ENCODE measurements at regions not wholly inside any gene's neighbourhood (a gene's known extent, or its start where the extent isn't known, plus 50 kb on each side); places are given as distances from the start of the nearest gene placed in this dataset.

- H3K9me3 Mint-ChIP-seq, result no peaks in the 10 kb centered on the region
These were observed 216.9 kb downstream of the HAUS1 start for GRCh38 chr18:46320928-46321711.

GRCh38 chr18:46321955-46322354 lies 217.8 kb downstream of the HAUS1 start:
- Histone ChIP-seq H3K27ac (peak overlapping the region; percentile 33), H3K9ac (no peak overlapping the region), H3K4me2 (peak overlapping the region; percentile 66), H3F3A (ENCODE audit: low read depth) (peaks cover 30% of the 10 kb centered on the region), H2AFZ (replicated peaks) (peak overlapping the region; percentile 44), H3K9me3 (ENCODE audit: low read depth) (no peaks in the 10 kb centered on the region), H4K20me1 (ENCODE audit: low read depth) (no peaks in the 10 kb centered on the region), H3K36me3 (no peaks in the 10 kb centered on the region), H3K4me1 (peaks cover 43% of the 10 kb centered on the region), H3K4me3 (peak overlapping the region; percentile 15), H3K79me2 (ENCODE audit: low read depth) (no peaks in the 10 kb centered on the region), H3K27me3 (no peaks in the 10 kb centered on the region)
- Mint-ChIP-seq H3K4me3 (peak overlapping the region; percentile 24), H3K27ac (peak overlapping the region; percentile 38), H3K4me1 (peaks cover 39% of the 10 kb centered on the region), H3K36me3 (no peaks in the 10 kb centered on the region), H3K27me3 (ENCODE audit: insufficient read depth, low read depth) (peaks cover 19% of the 10 kb centered on the region), H3K9me3 (no peaks in the 10 kb centered on the region)
- TF ChIP-seq EZH2phosphoT487 (IDR thresholded peaks at IDR 0.05) (no peak), EZH2 (IDR thresholded peaks at IDR 0.05) (no peak), CTCF (IDR thresholded peaks at IDR 0.05) (no peak)
- peak; percentile 69 for DNase-seq (ENCODE audit: low spot score)

More at GRCh38 chr18:46320928-46321711, 216.9 kb downstream of the HAUS1 start:
- Histone ChIP-seq H3K4me1 (peaks cover 43% of the 10 kb centered on the region), H3K4me3 (no peak overlapping the region), H4K20me1 (ENCODE audit: low read depth) (no peaks in the 10 kb centered on the region), H3K4me2 (peak overlapping the region; percentile 66), H3K27ac (no peak overlapping the region), H3F3A (ENCODE audit: low read depth) (peaks cover 30% of the 10 kb centered on the region), H3K36me3 (no peaks in the 10 kb centered on the region), H3K9ac (no peak overlapping the region), H2AFZ (replicated peaks) (no peak overlapping the region), H3K27me3 (no peaks in the 10 kb centered on the region), H3K79me2 (ENCODE audit: low read depth) (no peaks in the 10 kb centered on the region), H3K9me3 (ENCODE audit: low read depth) (no peaks in the 10 kb centered on the region)
- Mint-ChIP-seq H3K27ac (peak overlapping the region; percentile 15), H3K27me3 (ENCODE audit: insufficient read depth, low read depth) (peaks cover 19% of the 10 kb centered on the region), H3K4me3 (no peak overlapping the region), H3K4me1 (peaks cover 39% of the 10 kb centered on the region), H3K36me3 (no peaks in the 10 kb centered on the region)
- no peak for DNase-seq (ENCODE audit: low spot score)
- TF ChIP-seq CTCF (IDR thresholded peaks at IDR 0.05) (no peak), EZH2 (IDR thresholded peaks at IDR 0.05) (no peak), EZH2phosphoT487 (IDR thresholded peaks at IDR 0.05) (no peak)

- Histone ChIP-seq H3F3A (ENCODE audit: low read depth) (peaks cover 30% of the 10 kb centered on the region), H3K4me3 (peak overlapping the region; percentile 15), H3K4me2 (peak overlapping the region; percentile 66), H3K4me1 (peaks cover 43% of the 10 kb centered on the region), H3K36me3 (no peaks in the 10 kb centered on the region), H3K79me2 (ENCODE audit: low read depth) (no peaks in the 10 kb centered on the region), H3K9me3 (ENCODE audit: low read depth) (no peaks in the 10 kb centered on the region), H3K27me3 (no peaks in the 10 kb centered on the region), H4K20me1 (ENCODE audit: low read depth) (no peaks in the 10 kb centered on the region), H2AFZ (replicated peaks) (peak overlapping the region; percentile 44), H3K27ac (peak overlapping the region; percentile 33), H3K9ac (no peak overlapping the region)
- no peaks in the 10 kb centered on the region for H3K9me3 Mint-ChIP-seq
- no peaks in the 10 kb centered on the region for H3K36me3 Mint-ChIP-seq
- no peak for TF ChIP-seq EZH2 (IDR thresholded peaks at IDR 0.05)
- TF ChIP-seq CTCF (IDR thresholded peaks at IDR 0.05), result no peak
- TF ChIP-seq EZH2phosphoT487 (IDR thresholded peaks at IDR 0.05), result no peak
- DNase-seq (ENCODE audit: low spot score), result peak; percentile 22
- H3K27ac Mint-ChIP-seq, result peak overlapping the region; percentile 55
- H3K4me3 Mint-ChIP-seq, result peak overlapping the region; percentile 14
- H3K27me3 Mint-ChIP-seq (ENCODE audit: insufficient read depth, low read depth), result peaks cover 21% of the 10 kb centered on the region
- H3K4me1 Mint-ChIP-seq, result peaks cover 39% of the 10 kb centered on the region
These were observed 218.3 kb downstream of the HAUS1 start for GRCh38 chr18:46322411-46322891.
